Pancreas (tissue), 10 donors: ENCODE measurements at regions not wholly inside any gene's neighbourhood (a gene's known extent, or its start where the extent isn't known, plus 50 kb on each side); places are given as distances from the start of the nearest gene placed in this dataset.
"Not testable (repeated sequence)": the region's sequence is repeated elsewhere in the genome, so short reads cannot be mapped to it uniquely, and the experiment has no call there.

Experiments used
- ATAC-seq, 4 donors: fragments of 200-7000 bp; cut with Tn5 transposase; one replicate each; pipeline versions ENCODE4 v1.8.0 to v1.9.1; 2020; ENCODE audit warnings: mild to moderate bottlenecking in 4 of 4, moderate library complexity in 4 of 4
- DNase-seq, 6 donors: peaks; one replicate each; pipeline ENCODE4 v3.0.0-alpha.2; 2020
- FAIRE-seq: peaks from 2 replicates; lab custom pipeline; 2012; peaks lifted over from hg19 to GRCh38; lab: Jason Lieb, UNC
- H3K27ac ChIP-seq, 4 donors: fragments of 200-600 bp; sonication (generic); 1 replicate in 3 of 4; 2 replicates in 1 of 4; pipeline versions ENCODE4 v1.5.0 to v1.8.0; 2020
- H3K27me3 ChIP-seq, 4 donors: fragments of 200-600 bp; one replicate each; pipeline ENCODE4 v1.8.0; 2021
- H3K36me3 ChIP-seq, 3 donors: fragments of 200-600 bp; sonication (generic) in 1 of 3; one replicate each; pipeline versions ENCODE4 v1.5.0 to v1.8.0; 2020 to 2021
- H3K4me1 ChIP-seq, 3 donors: fragments of 200-600 bp; one replicate each; pipeline ENCODE4 v1.8.0; 2021
- H3K4me3 ChIP-seq, 4 donors: fragments of 200-600 bp; sonication (generic) in 2 of 4; one replicate each; pipeline versions ENCODE4 v1.5.0 to v1.8.0; 2020 to 2021
- H3K9me3 ChIP-seq, 4 donors: fragments of 200-600 bp; one replicate each; pipeline ENCODE4 v1.8.0; 2021
- WGBS, 2 donors: extraction: QIAGEN DNeasy Blood & Tissue Kit; methylation state at CpG; one replicate each; pipeline ENCODE4 v1.1.7; 2013; 5-methylcytosine and 5-hydroxymethylcytosine counted together
- intact Hi-C, 3 donors: fragments of 100-400 bp; cut with DNase I; formaldehyde crosslinking; loops; one replicate each; pipeline versions ENCODE4 v1.11.1 to v1.14.2; 2022
- TF ChIP-seq, protein P1 (sequence below), 4 donors: fragments of 200-600 bp; sonication (generic) in 3 of 4; IDR thresholded peaks; one replicate each; pipeline versions ENCODE4 v1.5.0 to v1.8.0; 2021; ENCODE audit warnings: antibody characterized with exemption in 4 of 4
- donor health status: healthy with polysubstance abuse.
- donor health status: DM: no; HTN: no; CAD: no; lungs with moderate emphysema.
- donor health status: DM: no; HTN: no; CAD: no.
- donor health status: control.
- donor health status: control.
- donor health status: Bipolar disorder and iron deficiency.
- donor health status: DM: yes; HTN: yes; CAD: no.
- donor health status: DM: no; HTN: no; CAD: no.
- donor health status: DM: no; HTN: no; CAD: no.
- donor health status: DM: yes; HTN: yes; CAD: no.

DNA sequence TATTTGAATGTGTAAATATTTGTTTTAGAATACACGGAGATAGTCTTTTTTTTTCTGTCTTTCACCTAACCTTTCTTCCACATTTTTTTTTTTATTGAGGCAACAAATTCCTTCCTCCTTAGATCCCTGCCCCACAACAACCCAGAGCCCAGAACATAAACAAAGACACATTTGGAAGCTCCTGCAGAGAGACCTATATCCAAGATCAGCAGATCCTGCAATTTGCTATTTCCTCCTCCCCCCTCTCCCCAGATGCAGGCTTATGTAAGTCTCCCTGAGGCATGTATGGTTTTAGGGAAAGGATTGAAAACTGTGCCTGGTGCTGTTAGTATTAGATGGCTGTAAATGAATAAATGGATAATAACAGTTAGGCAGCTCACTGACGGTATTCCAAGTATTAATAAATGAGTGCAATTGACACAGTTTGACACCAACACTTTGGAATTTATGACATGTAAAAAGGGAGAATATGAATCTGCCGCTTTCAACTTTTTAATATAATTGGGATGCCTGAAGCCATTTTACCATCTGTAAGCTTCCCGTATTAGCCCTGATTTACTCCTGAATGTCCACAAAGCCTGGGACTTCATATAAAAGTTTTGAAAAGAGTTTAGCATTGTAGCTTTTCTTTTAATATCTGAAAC is 608.3 kb upstream of the CITED2 start:
- DNase-seq: no peak
- intact Hi-C loops: no loop called here
- H3K36me3 ChIP-seq: no peaks in the 10 kb centered on the region
- 41% methylated on average over 4 of the region's 4 CpGs for WGBS, 2 donors
- H3K9me3 ChIP-seq: no peaks in the 10 kb centered on the region
- peaks cover 7 to 25% (median 16%) of the 10 kb centered on the region in 3 donors for H3K4me1 ChIP-seq
- TF ChIP-seq, protein P1, sequence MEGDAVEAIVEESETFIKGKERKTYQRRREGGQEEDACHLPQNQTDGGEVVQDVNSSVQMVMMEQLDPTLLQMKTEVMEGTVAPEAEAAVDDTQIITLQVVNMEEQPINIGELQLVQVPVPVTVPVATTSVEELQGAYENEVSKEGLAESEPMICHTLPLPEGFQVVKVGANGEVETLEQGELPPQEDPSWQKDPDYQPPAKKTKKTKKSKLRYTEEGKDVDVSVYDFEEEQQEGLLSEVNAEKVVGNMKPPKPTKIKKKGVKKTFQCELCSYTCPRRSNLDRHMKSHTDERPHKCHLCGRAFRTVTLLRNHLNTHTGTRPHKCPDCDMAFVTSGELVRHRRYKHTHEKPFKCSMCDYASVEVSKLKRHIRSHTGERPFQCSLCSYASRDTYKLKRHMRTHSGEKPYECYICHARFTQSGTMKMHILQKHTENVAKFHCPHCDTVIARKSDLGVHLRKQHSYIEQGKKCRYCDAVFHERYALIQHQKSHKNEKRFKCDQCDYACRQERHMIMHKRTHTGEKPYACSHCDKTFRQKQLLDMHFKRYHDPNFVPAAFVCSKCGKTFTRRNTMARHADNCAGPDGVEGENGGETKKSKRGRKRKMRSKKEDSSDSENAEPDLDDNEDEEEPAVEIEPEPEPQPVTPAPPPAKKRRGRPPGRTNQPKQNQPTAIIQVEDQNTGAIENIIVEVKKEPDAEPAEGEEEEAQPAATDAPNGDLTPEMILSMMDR (IDR thresholded peaks at IDR 0.05): no peak
- H3K4me3 ChIP-seq: no peak overlapping the region
- no peak overlapping the region for H3K27ac ChIP-seq
- no peaks in the 10 kb centered on the region for H3K27me3 ChIP-seq
- FAIRE-seq: no peak
- peak in 1 of 4 donors; percentile 14 for ATAC-seq

DNA sequence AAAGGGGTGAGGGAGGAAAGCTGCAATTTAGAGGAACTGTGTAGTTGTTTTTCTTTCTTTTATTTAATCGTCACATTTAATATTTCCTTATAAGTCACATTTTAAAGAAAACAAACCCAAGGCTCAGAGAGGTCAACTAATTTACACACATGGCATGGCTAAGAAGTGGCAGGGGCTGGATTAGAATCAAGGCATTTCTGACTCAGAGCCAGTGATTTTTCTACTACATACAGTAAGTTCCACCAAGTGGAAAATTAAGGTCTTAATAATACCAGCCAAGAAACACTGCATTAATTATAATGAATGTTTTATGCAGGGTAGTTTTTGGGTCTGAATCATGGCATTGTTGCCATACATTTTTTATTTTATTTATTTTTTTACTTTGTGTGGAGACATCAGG is 607.7 kb upstream of the CITED2 start:
- Histone ChIP-seq H3K27me3 (no peaks in the 10 kb centered on the region), H3K27ac (no peak overlapping the region), H3K4me3 (no peak overlapping the region), H3K9me3 (no peaks in the 10 kb centered on the region), H3K4me1 (peaks cover 7 to 25% (median 19%) of the 10 kb centered on the region in 3 donors), H3K36me3 (no peaks in the 10 kb centered on the region)
- intact Hi-C loops: no loop called here
- FAIRE-seq (no peak), ATAC-seq (no peak), DNase-seq (no peak)
- WGBS, 2 donors: 2 to 3% methylated on average over 1 of the region's 1 CpG
- TF ChIP-seq, protein P1 (IDR thresholded peaks at IDR 0.05): no peak

DNA sequence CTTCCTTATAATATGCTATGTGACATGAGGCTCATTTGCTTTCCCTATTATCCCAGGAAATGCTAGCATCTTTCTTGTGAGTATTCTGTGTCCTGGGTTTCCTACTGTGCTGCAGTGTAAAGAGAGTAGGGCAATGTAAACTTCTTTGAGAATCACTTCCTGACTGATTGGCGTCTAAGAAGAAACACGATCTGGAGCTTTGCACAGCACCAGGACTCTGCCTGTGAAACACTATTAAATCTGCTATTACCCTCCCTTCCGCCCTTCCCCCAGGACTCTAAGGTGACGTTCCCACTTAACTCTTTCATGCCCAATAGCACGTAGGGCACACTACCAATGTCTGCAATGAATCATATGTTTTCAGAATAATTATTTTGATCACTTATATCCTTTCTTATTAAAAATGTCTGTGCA is 607.3 kb upstream of the CITED2 start:
- DNase-seq (no peak), ATAC-seq (peak; percentile 30 to 56 (median 46)), FAIRE-seq (no peak)
- H3K27me3 ChIP-seq: no peaks in the 10 kb centered on the region
- TF ChIP-seq, protein P1 (IDR thresholded peaks at IDR 0.05): no peak
- intact Hi-C loops: no loop called here
- H3K27ac ChIP-seq: no peak overlapping the region
- no peak overlapping the region for H3K4me3 ChIP-seq
- H3K9me3 ChIP-seq: no peaks in the 10 kb centered on the region
- no peaks in the 10 kb centered on the region for H3K36me3 ChIP-seq
- WGBS, 2 donors: 8 to 10% methylated on average over 5 of the region's 5 CpGs
- peaks cover 7 to 25% (median 19%) of the 10 kb centered on the region in 3 donors for H3K4me1 ChIP-seq

DNA sequence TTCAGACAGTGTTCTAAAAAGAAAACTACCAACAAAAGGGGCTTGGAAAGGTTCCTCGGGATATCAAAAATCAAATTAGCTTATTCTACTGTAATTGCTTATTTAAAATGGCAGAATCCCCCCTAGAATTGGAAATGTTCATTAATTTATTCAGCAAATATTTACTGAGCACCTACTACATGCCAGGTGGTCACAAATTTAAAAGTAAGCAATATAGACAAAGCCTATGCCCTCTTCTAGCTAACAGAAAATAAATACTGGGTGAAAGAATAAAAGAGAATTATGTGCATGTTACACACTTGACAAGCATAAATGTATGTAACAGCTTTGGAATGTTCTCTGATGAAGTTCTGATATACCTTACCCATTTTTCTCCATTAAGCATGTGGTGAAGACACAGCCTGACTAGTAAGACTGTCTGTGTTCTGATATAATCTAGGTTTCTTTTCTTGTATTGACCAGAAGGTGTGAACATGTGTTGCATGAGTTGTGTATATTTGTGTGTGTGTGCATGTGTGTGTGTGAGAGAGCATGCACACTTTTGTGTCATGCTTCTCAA is 606.7 kb upstream of the CITED2 start:
- Histone ChIP-seq H3K4me1 (peaks cover 7 to 25% (median 19%) of the 10 kb centered on the region in 3 donors), H3K36me3 (no peaks in the 10 kb centered on the region), H3K27ac (no peak overlapping the region), H3K9me3 (no peaks in the 10 kb centered on the region), H3K27me3 (no peaks in the 10 kb centered on the region), H3K4me3 (no peak overlapping the region)
- intact Hi-C loops: no loop called here
- WGBS, 2 donors: 85 to 92% methylated on average over 1 of the region's 1 CpG
- FAIRE-seq (no peak), ATAC-seq (no peak), DNase-seq (no peak)
- TF ChIP-seq, protein P1 (IDR thresholded peaks at IDR 0.05): no peak

DNA sequence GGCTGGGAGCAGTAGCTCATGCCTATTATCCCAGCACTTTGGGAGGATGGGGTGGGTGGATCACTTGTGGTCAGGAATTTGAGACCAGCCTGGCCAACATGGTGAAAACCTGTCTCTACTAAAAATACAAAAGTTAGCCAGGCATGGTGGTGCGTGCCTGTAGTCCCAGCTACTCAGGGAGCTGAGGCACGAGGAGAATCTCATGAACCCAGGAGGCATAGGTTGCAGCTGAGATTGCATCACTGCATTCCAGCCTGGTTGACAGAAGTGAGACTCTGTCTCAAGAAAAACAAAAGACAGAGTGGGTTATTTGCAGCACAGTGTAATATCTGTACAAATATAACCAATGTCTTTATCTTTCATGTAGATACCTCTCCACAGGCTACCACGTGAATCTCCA is 606.2 kb upstream of the CITED2 start:
- intact Hi-C loops, DNase-seq, FAIRE-seq, H3K36me3 ChIP-seq, H3K9me3 ChIP-seq, H3K27ac ChIP-seq, ATAC-seq, H3K4me3 ChIP-seq, H3K27me3 ChIP-seq: not testable (repeated sequence)
- H3K4me1 ChIP-seq: peaks cover 7 to 25% (median 19%) of the 10 kb centered on the region in 3 donors
- 61 to 68% methylated on average over 3 of the region's 3 CpGs for WGBS, 2 donors
